ENCODE measurements at regions not wholly inside any gene's neighbourhood (a gene's known extent, or its start where the extent isn't known, plus 50 kb on each side); places are given as distances from the start of the nearest gene placed in this dataset.
A peak's percentile ranks its signal among the peaks of the same experiment; 100 is the strongest.

GRCh38 chr2:150127346-150127990 lies 360.0 kb downstream of the RND3 start:
- no peaks in the 10 kb centered on the region for H3K79me2 ChIP-seq (ENCODE audit: control insufficient read depth, insufficient read depth, low read length, poor library complexity)
- no peak overlapping the region for H3K23ac ChIP-seq (ENCODE audit: low read length)
- no CpG with 5 or more reads among the region's 6 CpGs for WGBS (ENCODE audit: extremely low coverage, insufficient coverage, insufficient read length)
- H2BK5ac ChIP-seq (ENCODE audit: low read depth, low read length, poor library complexity), result no peak overlapping the region
- H4K91ac ChIP-seq (ENCODE audit: low read depth, low read length), result no peak overlapping the region
- no peak overlapping the region for H4K12ac ChIP-seq (ENCODE audit: low read depth, low read length)
- peak overlapping the region; percentile 5 for H2BK12ac ChIP-seq (ENCODE audit: low read length)
- no peaks in the 10 kb centered on the region for H3K36me3 ChIP-seq (ENCODE audit: control insufficient read depth in 1 of 2, insufficient read depth in 2 of 2, low read length in 2 of 2)
- no peak overlapping the region for H4K8ac ChIP-seq (ENCODE audit: low read depth, low read length)
- no peak overlapping the region for H3K18ac ChIP-seq (ENCODE audit: low read length)
- H2BK120ac ChIP-seq (ENCODE audit: insufficient read depth, low read length, poor library complexity), result no peak overlapping the region
- no peak overlapping the region for H3K4me2 ChIP-seq (ENCODE audit: low read length)
- H2AK5ac ChIP-seq (ENCODE audit: low read length), result no peak overlapping the region
- no peak overlapping the region for H3K27ac ChIP-seq (ENCODE audit: low read depth, low read length)
- no peak for DNase-seq
- no peak overlapping the region for H3K4ac ChIP-seq (ENCODE audit: low read depth, low read length)
- H2AFZ ChIP-seq (ENCODE audit: insufficient read depth, low read length, poor library complexity), result no peak overlapping the region
- no peak overlapping the region for H3K14ac ChIP-seq (ENCODE audit: low read length)
- no peak overlapping the region for H3K4me3 ChIP-seq (ENCODE audit: low read depth, low read length)
- peaks cover 7% of the 10 kb centered on the region for H3K79me1 ChIP-seq (ENCODE audit: low read length)
- no peaks in the 10 kb centered on the region for H3K9me3 ChIP-seq (ENCODE audit: insufficient read depth, low read depth, low read length)
- H3K4me1 ChIP-seq (ENCODE audit: control insufficient read depth in 1 of 2, insufficient read depth in 2 of 2, low read length in 2 of 2), result peaks cover 7 to 12% of the 10 kb centered on the region in 2 experiments
- H3K27me3 ChIP-seq (ENCODE audit: insufficient read depth, low read length), result no peaks in the 10 kb centered on the region
- no peak overlapping the region for H3K9ac ChIP-seq (ENCODE audit: low read length)

GRCh38 chr2:150126839-150127238 lies 360.6 kb downstream of the RND3 start:
- Histone ChIP-seq H3K79me2 (ENCODE audit: control insufficient read depth, insufficient read depth, low read length, poor library complexity) (no peaks in the 10 kb centered on the region), H2AK5ac (ENCODE audit: low read length) (no peak overlapping the region), H3K27ac (ENCODE audit: low read depth, low read length) (peak overlapping the region; percentile 20), H3K4me2 (ENCODE audit: low read length) (no peak overlapping the region), H3K18ac (ENCODE audit: low read length) (peak overlapping the region; percentile 5), H3K79me1 (ENCODE audit: low read length) (peaks cover 7% of the 10 kb centered on the region), H3K23ac (ENCODE audit: low read length) (no peak overlapping the region), H2AFZ (ENCODE audit: insufficient read depth, low read length, poor library complexity) (no peak overlapping the region), H3K9ac (ENCODE audit: low read length) (no peak overlapping the region), H3K4me1 (ENCODE audit: control insufficient read depth in 1 of 2, insufficient read depth in 2 of 2, low read length in 2 of 2) (peaks cover 7 to 12% of the 10 kb centered on the region in 2 experiments), H3K36me3 (ENCODE audit: control insufficient read depth in 1 of 2, insufficient read depth in 2 of 2, low read length in 2 of 2) (no peaks in the 10 kb centered on the region), H3K9me3 (ENCODE audit: insufficient read depth, low read depth, low read length) (no peaks in the 10 kb centered on the region), H2BK12ac (ENCODE audit: low read length) (peak overlapping the region; percentile 5), H3K4me3 (ENCODE audit: low read depth, low read length) (no peak overlapping the region), H4K12ac (ENCODE audit: low read depth, low read length) (no peak overlapping the region), H3K4ac (ENCODE audit: low read depth, low read length) (no peak overlapping the region), H4K91ac (ENCODE audit: low read depth, low read length) (no peak overlapping the region), H3K14ac (ENCODE audit: low read length) (no peak overlapping the region), H2BK120ac (ENCODE audit: insufficient read depth, low read length, poor library complexity) (peak overlapping the region; percentile 1), H3K27me3 (ENCODE audit: insufficient read depth, low read length) (no peaks in the 10 kb centered on the region), H2BK5ac (ENCODE audit: low read depth, low read length, poor library complexity) (no peak overlapping the region), H4K8ac (ENCODE audit: low read depth, low read length) (no peak overlapping the region)
- no CpG with 5 or more reads among the region's 2 CpGs for WGBS (ENCODE audit: extremely low coverage, insufficient coverage, insufficient read length)
- DNase-seq, result no peak

GRCh38 chr2:150126143-150126740 lies 361.2 kb downstream of the RND3 start:
- no peak overlapping the region for H2BK5ac ChIP-seq (ENCODE audit: low read depth, low read length, poor library complexity)
- H4K91ac ChIP-seq (ENCODE audit: low read depth, low read length), result no peak overlapping the region
- H3K4ac ChIP-seq (ENCODE audit: low read depth, low read length), result no peak overlapping the region
- no peak overlapping the region for H4K8ac ChIP-seq (ENCODE audit: low read depth, low read length)
- H3K36me3 ChIP-seq (ENCODE audit: control insufficient read depth in 1 of 2, insufficient read depth in 2 of 2, low read length in 2 of 2), result no peaks in the 10 kb centered on the region
- peaks cover 7 to 12% of the 10 kb centered on the region in 2 experiments for H3K4me1 ChIP-seq (ENCODE audit: control insufficient read depth in 1 of 2, insufficient read depth in 2 of 2, low read length in 2 of 2)
- WGBS (ENCODE audit: extremely low coverage, insufficient coverage, insufficient read length), result no CpG with 5 or more reads among the region's 7 CpGs
- H3K23ac ChIP-seq (ENCODE audit: low read length), result no peak overlapping the region
- H3K9me3 ChIP-seq (ENCODE audit: insufficient read depth, low read depth, low read length), result no peaks in the 10 kb centered on the region
- no peaks in the 10 kb centered on the region for H3K27me3 ChIP-seq (ENCODE audit: insufficient read depth, low read length)
- no peak overlapping the region for H3K14ac ChIP-seq (ENCODE audit: low read length)
- DNase-seq, result no peak
- no peak overlapping the region for H2AFZ ChIP-seq (ENCODE audit: insufficient read depth, low read length, poor library complexity)
- H3K27ac ChIP-seq (ENCODE audit: low read depth, low read length), result peak overlapping the region; percentile 20
- H3K79me2 ChIP-seq (ENCODE audit: control insufficient read depth, insufficient read depth, low read length, poor library complexity), result no peaks in the 10 kb centered on the region
- peak overlapping the region; percentile 1 for H2BK120ac ChIP-seq (ENCODE audit: insufficient read depth, low read length, poor library complexity)
- H3K4me3 ChIP-seq (ENCODE audit: low read depth, low read length), result no peak overlapping the region
- peak overlapping the region; percentile 5 for H3K18ac ChIP-seq (ENCODE audit: low read length)
- H2AK5ac ChIP-seq (ENCODE audit: low read length), result no peak overlapping the region
- H2BK12ac ChIP-seq (ENCODE audit: low read length), result peak overlapping the region; percentile 5
- H3K79me1 ChIP-seq (ENCODE audit: low read length), result peaks cover 7% of the 10 kb centered on the region
- no peak overlapping the region for H4K12ac ChIP-seq (ENCODE audit: low read depth, low read length)
- H3K4me2 ChIP-seq (ENCODE audit: low read length), result no peak overlapping the region
- no peak overlapping the region for H3K9ac ChIP-seq (ENCODE audit: low read length)

- no peak overlapping the region for H3K4me3 ChIP-seq (ENCODE audit: low read depth, low read length)
- no peak overlapping the region for H3K14ac ChIP-seq (ENCODE audit: low read length)
- H2AK5ac ChIP-seq (ENCODE audit: low read length), result peak overlapping the region; percentile 21
- H3K9me3 ChIP-seq (ENCODE audit: insufficient read depth, low read depth, low read length), result no peaks in the 10 kb centered on the region
- H3K79me2 ChIP-seq (ENCODE audit: control insufficient read depth, insufficient read depth, low read length, poor library complexity), result no peaks in the 10 kb centered on the region
- no peak overlapping the region for H3K9ac ChIP-seq (ENCODE audit: low read length)
- H3K79me1 ChIP-seq (ENCODE audit: low read length), result peaks cover 7% of the 10 kb centered on the region
- H2BK12ac ChIP-seq (ENCODE audit: low read length), result peak overlapping the region; percentile 95
- no peak overlapping the region for H4K8ac ChIP-seq (ENCODE audit: low read depth, low read length)
- peak overlapping the region; percentile 0 for H3K27ac ChIP-seq (ENCODE audit: low read depth, low read length)
- H2AFZ ChIP-seq (ENCODE audit: insufficient read depth, low read length, poor library complexity), result no peak overlapping the region
- no peak for DNase-seq
- H2BK5ac ChIP-seq (ENCODE audit: low read depth, low read length, poor library complexity), result no peak overlapping the region
- peak overlapping the region; percentile 72 for H2BK120ac ChIP-seq (ENCODE audit: insufficient read depth, low read length, poor library complexity)
- WGBS (ENCODE audit: extremely low coverage, insufficient coverage, insufficient read length), result no CpG with 5 or more reads among the region's 9 CpGs
- no peaks in the 10 kb centered on the region for H3K27me3 ChIP-seq (ENCODE audit: insufficient read depth, low read length)
- no peak overlapping the region for H3K23ac ChIP-seq (ENCODE audit: low read length)
- peaks cover 7 to 12% of the 10 kb centered on the region in 2 experiments for H3K4me1 ChIP-seq (ENCODE audit: control insufficient read depth in 1 of 2, insufficient read depth in 2 of 2, low read length in 2 of 2)
- H3K36me3 ChIP-seq (ENCODE audit: control insufficient read depth in 1 of 2, insufficient read depth in 2 of 2, low read length in 2 of 2), result no peaks in the 10 kb centered on the region
- no peak overlapping the region for H3K4me2 ChIP-seq (ENCODE audit: low read length)
- no peak overlapping the region for H3K18ac ChIP-seq (ENCODE audit: low read length)
- H4K12ac ChIP-seq (ENCODE audit: low read depth, low read length), result no peak overlapping the region
- no peak overlapping the region for H3K4ac ChIP-seq (ENCODE audit: low read depth, low read length)
- peak overlapping the region; percentile 45 for H4K91ac ChIP-seq (ENCODE audit: low read depth, low read length)
Measured at GRCh38 chr2:150125708-150126107, 361.8 kb downstream of the RND3 start.
